Right renal cortex interstitium (tissue), 3 donors: ENCODE measurements at regions not wholly inside any gene's neighbourhood (a gene's known extent, or its start where the extent isn't known, plus 50 kb on each side); places are given as distances from the start of the nearest gene placed in this dataset.
A peak's percentile ranks its signal among the peaks of the same experiment; 100 is the strongest.
"Not testable (repeated sequence)": the region's sequence is repeated elsewhere in the genome, so short reads cannot be mapped to it uniquely, and the experiment has no call there.

Experiments used
- DNase-seq, 3 donors: peaks; one replicate each; pipeline ENCODE4 v3.0.0-alpha.2; 2013; ENCODE audit warnings: low read depth in 3 of 3, low spot score in 2 of 3

GRCh38 chr9:62874213-62874612 is 1684.4 kb downstream of the SPATA31A7 start:
- not testable (repeated sequence) for DNase-seq

GRCh38 chr9:62874745-62875599 is 1685.1 kb downstream of the SPATA31A7 start:
- DNase-seq = not testable (repeated sequence)

DNA sequence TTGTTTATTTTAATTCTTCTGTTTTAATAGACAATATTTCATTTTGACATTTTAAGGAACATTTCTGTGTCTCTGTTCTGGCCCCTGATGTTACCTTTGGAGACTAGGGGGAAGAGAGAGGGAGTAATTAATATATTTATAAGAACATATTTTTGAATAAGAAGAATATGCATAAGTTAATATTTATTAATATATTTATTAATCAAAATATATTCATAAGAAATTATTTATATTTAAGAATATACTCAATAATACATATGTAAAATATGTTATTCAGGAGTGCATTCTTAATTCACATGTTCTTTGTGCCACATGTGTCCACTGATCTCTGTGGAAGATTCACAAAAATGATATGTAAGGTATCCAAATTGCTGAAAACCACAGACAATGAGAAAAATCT is 1687.7 kb downstream of the SPATA31A7 start:
- DNase-seq = not testable (repeated sequence)

GRCh38 chr9:62877987-62878386 is 1688.2 kb downstream of the SPATA31A7 start:
- not testable (repeated sequence) for DNase-seq

- not testable (repeated sequence) for DNase-seq
Observed at GRCh38 chr9:62880453-62880852, 1690.6 kb downstream of the SPATA31A7 start.

DNA sequence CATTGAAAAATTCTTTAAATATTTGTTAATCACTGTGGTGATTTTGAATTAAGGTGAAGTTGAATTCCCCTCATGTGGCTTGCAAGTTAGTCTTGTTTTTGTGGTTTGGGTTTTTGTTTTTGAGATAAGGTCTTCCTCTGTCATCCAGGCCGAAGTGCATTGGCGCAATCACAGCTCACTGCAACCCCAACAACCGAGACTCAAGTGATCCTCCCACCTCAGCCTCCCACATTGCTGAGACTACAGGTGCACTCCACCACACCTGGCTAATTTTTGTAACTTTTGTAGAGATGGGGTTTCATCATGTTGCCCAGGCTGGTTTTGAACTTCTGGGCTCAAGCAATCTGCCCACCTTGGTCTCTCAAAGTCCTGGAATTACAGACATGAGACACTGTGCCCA is 1691.1 kb downstream of the SPATA31A7 start:
- not testable (repeated sequence) for DNase-seq

DNA sequence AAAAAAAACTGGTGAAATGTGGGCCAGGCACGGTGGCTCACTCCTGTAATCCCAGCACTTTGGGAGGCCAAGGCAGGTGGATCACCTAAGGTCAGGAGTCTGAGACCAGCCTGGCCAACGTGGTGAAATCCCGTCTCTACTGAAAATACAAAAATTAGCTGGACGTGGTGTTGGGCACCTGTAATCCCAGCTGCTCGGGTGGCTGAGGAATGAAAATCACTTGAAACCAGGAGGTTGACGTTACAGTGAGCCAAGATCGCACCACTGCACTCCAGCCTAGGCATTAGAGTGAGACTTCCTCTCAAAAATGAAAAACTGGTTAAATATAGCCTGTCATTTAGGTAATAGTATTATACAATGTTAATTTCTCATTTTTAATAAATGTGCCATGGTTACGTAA is 1692.0 kb downstream of the SPATA31A7 start:
- DNase-seq = not testable (repeated sequence)

DNA sequence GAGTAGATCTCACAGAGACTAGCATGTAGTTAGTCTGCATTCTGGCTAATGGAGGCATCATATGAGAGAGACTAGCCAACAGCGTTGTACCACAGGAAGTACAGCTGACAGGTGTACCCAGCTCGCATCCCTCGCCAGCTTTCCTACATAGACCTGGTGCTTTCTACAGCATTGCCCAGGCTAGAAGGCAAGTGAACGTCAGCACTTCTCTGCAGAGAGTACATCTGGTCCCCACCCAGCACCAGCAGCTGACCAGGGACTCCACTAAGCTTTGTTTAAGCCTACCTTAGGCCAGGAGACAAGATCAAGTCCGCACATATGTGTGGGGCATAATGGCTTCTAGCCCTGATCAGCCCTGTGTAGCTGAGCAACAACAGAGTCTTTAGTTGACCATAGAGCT is 1692.9 kb downstream of the SPATA31A7 start:
- not testable (repeated sequence) for DNase-seq

GRCh38 chr9:62896692-62897091 is 1706.9 kb downstream of the SPATA31A7 start:
- DNase-seq = not testable (repeated sequence)

GRCh38 chr9:62897411-62898225 is 1707.8 kb downstream of the SPATA31A7 start:
- DNase-seq = peak in 2 of 3 donors; percentile 27 to 49

GRCh38 chr9:62899666-62900065 is 1709.8 kb downstream of the SPATA31A7 start:
- not testable (repeated sequence) for DNase-seq

GRCh38 chr9:62904061-62904460 is 1714.2 kb downstream of the SPATA31A7 start:
- DNase-seq = not testable (repeated sequence)

DNA sequence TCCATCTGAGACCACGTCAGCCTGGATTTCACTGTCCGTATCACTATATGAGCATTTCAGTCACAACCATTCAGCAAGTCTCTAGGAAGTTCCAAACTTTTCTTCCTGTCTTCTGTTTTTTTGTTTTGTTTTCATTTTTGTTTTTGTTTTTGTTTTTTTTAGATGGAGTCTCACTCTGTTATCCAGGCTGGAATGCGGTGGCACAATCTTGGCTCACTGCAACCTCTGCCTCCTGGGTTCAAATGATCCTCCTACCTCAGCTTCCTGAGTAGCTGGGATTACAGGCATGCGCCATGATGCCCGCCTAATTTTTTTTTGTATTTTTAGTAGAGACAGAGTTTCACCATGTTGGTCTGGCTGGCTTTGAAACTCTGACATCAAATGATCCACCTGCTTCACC is 1715.9 kb downstream of the SPATA31A7 start:
- not testable (repeated sequence) for DNase-seq

- DNase-seq = not testable (repeated sequence)
Observed at GRCh38 chr9:62907866-62908265, 1718.0 kb downstream of the SPATA31A7 start.

DNA sequence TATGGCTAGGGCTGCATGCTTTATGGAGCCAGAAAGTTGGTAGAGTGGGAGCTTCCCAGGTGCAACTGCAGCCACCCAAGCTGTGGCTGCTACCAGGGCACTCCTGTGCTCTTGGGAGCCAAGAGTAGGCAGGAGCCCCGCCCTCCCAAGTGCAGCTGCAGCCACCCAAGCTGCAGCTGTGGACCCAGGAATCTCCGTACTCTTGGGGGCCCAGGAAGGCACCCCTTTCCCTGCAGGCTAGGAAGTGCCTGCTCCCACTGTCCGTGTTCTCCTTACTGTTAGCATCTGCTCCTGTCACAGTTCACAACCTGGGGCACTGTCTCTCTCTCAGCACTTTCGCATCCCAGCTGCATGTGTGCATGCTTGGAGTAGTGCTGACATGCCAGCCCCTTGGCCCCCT is 1718.4 kb downstream of the SPATA31A7 start:
- not testable (repeated sequence) for DNase-seq

DNA sequence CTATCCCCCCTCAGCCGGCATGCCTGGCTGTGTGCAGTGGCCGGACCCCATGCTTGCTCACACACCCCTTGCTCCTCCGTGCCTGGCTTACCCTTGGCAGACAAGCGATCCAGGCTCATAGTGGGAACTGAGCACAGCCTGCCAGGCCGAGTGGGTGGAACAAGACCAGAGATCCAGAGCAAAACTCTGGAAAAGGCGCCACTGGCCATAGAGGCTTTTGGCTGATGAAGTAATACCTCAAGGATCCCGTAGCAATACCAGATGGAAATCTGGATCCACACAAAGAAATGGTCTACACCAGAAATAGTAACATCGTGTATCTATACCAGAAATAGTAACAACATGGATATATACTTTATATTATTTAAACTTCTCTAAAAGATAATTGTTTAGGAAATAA is 1719.6 kb downstream of the SPATA31A7 start:
- DNase-seq = not testable (repeated sequence)

GRCh38 chr9:62912278-62912677 is 1722.4 kb downstream of the SPATA31A7 start:
- DNase-seq = not testable (repeated sequence)

- not testable (repeated sequence) for DNase-seq
Observed at GRCh38 chr9:62915168-62915567, 1725.3 kb downstream of the SPATA31A7 start.

- not testable (repeated sequence) for DNase-seq
Observed at GRCh38 chr9:62915661-62916060, 1725.8 kb downstream of the SPATA31A7 start.

DNA sequence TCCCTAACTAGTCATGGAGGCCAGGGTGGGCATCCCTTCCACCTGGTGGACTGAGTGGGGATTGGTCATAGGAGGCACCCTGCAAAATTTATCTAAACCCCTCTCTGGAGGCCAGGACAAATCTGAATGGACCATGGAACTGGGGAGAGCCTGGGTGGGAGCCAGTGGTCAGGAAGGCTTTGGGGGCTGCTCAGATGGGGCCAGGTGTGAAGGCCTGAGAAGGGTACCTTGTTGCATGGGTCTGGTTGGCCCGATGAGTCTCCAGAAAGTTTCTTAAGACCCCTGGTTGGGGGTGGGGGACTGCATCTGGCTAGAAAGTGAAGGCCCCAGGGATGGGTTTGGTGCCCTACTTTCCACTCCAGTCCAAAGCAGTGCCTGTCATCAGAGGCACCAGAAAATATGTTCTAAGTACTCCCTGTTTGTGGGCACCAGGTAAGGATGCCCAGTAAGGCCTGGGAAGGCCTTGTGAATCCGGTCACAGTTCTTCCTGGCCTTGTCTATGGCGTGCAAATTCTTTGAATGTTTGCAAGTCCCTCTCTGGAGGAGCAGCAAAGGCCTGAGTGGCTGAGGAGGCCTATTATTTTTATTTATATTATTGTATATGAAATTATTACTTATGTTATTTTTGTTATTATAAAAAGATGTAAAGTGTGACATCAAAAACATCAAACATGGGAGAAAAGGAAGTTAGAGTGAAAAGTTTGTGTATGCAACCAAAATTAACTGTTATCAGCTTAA is 1729.0 kb downstream of the SPATA31A7 start:
- DNase-seq = not testable (repeated sequence)

GRCh38 chr9:62931484-62931883 is 1741.6 kb downstream of the SPATA31A7 start:
- not testable (repeated sequence) for DNase-seq
